ENCODE measurements at regions not wholly inside any gene's neighbourhood (a gene's known extent, or its start where the extent isn't known, plus 50 kb on each side); places are given as distances from the start of the nearest gene placed in this dataset.

DNA sequence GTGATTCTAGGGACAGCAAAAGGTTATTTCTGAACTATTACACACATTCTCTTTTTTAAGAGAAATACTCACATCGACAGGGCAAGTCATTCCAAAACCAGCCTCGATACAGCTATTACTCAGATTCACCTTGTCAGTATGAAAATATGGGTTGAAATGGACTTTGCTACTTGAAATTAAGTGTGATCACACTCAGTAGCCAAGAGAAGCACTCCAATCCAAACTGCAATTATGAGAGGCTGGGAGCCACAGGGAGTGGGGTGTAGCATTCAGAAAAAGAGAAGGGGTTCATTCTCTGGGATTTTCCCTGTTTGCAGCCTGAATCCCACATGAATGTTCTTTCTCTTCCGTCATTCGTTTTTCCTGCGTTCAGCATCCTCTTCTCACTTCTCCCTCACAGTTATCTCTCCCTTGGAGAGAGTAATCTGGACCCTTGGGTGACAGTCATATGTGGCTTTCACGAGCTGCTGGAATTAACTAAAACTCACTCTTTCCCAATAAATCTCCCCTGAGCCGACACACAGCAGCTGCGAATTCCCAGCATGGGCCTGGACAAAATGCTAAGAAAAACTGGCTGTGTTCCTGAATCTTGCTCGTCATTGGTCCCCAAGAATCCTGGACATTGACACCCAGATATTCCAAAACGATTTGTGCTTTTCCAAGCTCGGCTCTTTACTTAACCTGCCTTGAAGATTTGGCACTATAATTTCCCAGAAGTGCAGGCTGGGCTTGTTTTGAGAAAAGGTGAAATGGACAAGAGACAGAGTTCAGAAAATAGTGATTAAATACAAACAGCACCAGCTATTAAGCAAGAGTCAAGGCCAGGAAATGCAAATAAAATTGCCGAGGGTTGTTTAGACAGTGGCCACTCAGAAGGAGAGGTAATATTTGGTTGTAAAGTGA is 199.5 kb upstream of the PLEKHG7 start (continued):
- no peak for TF ChIP-seq ELK1 (IDR thresholded peaks at IDR 0.05; ENCODE audit: low read depth, low read length)
- TF ChIP-seq TARDBP (IDR thresholded peaks at IDR 0.05; ENCODE audit: borderline replicate concordance) = no peak
- no peak for TF ChIP-seq ZNF384 (IDR thresholded peaks at IDR 0.05; ENCODE audit: borderline replicate concordance, low read depth, low read length)
- no peak for TF ChIP-seq E4F1 (IDR thresholded peaks at IDR 0.05; ENCODE audit: borderline replicate concordance, partially characterized antibody)
- no peak for TF ChIP-seq SREBF1 (IDR thresholded peaks at IDR 0.05; ENCODE audit: low read length)
- TF ChIP-seq, protein P1, sequence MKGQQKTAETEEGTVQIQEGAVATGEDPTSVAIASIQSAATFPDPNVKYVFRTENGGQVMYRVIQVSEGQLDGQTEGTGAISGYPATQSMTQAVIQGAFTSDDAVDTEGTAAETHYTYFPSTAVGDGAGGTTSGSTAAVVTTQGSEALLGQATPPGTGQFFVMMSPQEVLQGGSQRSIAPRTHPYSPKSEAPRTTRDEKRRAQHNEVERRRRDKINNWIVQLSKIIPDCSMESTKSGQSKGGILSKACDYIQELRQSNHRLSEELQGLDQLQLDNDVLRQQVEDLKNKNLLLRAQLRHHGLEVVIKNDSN (IDR thresholded peaks at IDR 0.05; ENCODE audit: borderline replicate concordance, extremely low read length, insufficient read depth, low read depth, low read length) = no peak
- peak; percentile 51; the same call in 1 of the 2 replicates for TF ChIP-seq CREB1 (IDR thresholded peaks at IDR 0.05; ENCODE audit: low read depth)
- TF ChIP-seq KDM1A (IDR thresholded peaks at IDR 0.05; ENCODE audit: borderline replicate concordance) = no peak
- TF ChIP-seq, protein P2, sequence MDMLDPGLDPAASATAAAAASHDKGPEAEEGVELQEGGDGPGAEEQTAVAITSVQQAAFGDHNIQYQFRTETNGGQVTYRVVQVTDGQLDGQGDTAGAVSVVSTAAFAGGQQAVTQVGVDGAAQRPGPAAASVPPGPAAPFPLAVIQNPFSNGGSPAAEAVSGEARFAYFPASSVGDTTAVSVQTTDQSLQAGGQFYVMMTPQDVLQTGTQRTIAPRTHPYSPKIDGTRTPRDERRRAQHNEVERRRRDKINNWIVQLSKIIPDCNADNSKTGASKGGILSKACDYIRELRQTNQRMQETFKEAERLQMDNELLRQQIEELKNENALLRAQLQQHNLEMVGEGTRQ (IDR thresholded peaks at IDR 0.05; ENCODE audit: borderline replicate concordance, low read depth, low read length) = no peak
- TF ChIP-seq SUPT20H (IDR thresholded peaks at IDR 0.05; ENCODE audit: borderline replicate concordance, control insufficient read depth, low read depth, low read length) = no peak
- TF ChIP-seq LARP7 (IDR thresholded peaks at IDR 0.05) = no peak; the same call in 1 of the 2 replicates
- TF ChIP-seq FOXM1 (IDR thresholded peaks at IDR 0.05; ENCODE audit: low read depth, low read length) = peak; percentile 97
- no peak for TF ChIP-seq SMC3 (IDR thresholded peaks at IDR 0.05; ENCODE audit: borderline replicate concordance, low read length)
- no peak for TF ChIP-seq RCOR1 (conservative IDR thresholded peaks at IDR 0.05; ENCODE audit: low read depth, low read length)
- peak; percentile 29 for TF ChIP-seq SMAD5 (IDR thresholded peaks at IDR 0.05; ENCODE audit: low read depth)
- no peak for TF ChIP-seq STAT1 (conservative IDR thresholded peaks at IDR 0.05)
- TF ChIP-seq MYB (IDR thresholded peaks at IDR 0.05; ENCODE audit: borderline replicate concordance, low read depth, low read length) = 0 out of 2 replicates have a peak, but pooled peaks have one; percentile 25
- peak; percentile 98 for TF ChIP-seq BCL11A (IDR thresholded peaks at IDR 0.05; ENCODE audit: low read depth, low read length)
- TF ChIP-seq, protein P3, sequence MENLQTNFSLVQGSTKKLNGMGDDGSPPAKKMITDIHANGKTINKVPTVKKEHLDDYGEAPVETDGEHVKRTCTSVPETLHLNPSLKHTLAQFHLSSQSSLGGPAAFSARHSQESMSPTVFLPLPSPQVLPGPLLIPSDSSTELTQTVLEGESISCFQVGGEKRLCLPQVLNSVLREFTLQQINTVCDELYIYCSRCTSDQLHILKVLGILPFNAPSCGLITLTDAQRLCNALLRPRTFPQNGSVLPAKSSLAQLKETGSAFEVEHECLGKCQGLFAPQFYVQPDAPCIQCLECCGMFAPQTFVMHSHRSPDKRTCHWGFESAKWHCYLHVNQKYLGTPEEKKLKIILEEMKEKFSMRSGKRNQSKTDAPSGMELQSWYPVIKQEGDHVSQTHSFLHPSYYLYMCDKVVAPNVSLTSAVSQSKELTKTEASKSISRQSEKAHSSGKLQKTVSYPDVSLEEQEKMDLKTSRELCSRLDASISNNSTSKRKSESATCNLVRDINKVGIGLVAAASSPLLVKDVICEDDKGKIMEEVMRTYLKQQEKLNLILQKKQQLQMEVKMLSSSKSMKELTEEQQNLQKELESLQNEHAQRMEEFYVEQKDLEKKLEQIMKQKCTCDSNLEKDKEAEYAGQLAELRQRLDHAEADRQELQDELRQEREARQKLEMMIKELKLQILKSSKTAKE (IDR thresholded peaks at IDR 0.05; ENCODE audit: low read depth, poor library complexity, severe bottlenecking) = peak; percentile 92
- TF ChIP-seq ZSCAN29 (IDR thresholded peaks at IDR 0.05) = peak; percentile 72; the same call in 1 of the 2 replicates
- TF ChIP-seq BACH1 (IDR thresholded peaks at IDR 0.05; ENCODE audit: borderline replicate concordance) = peak; percentile 83; the same call in 1 of the 2 replicates

Data from GM12878 (cell line).